ENCODE measurements at regions not wholly inside any gene's neighbourhood (a gene's known extent, or its start where the extent isn't known, plus 50 kb on each side); places are given as distances from the start of the nearest gene placed in this dataset.
"Not testable (repeated sequence)": the region's sequence is repeated elsewhere in the genome, so short reads cannot be mapped to it uniquely, and the experiment has no call there.

GRCh38 chr3:20370273-20371063 is 184.5 kb upstream of the SGO1 start:
- not testable (repeated sequence) for DNase-seq

GRCh38 chr3:20361000-20361399 is 175.0 kb upstream of the SGO1 start:
- DNase-seq, result no peak

DNA sequence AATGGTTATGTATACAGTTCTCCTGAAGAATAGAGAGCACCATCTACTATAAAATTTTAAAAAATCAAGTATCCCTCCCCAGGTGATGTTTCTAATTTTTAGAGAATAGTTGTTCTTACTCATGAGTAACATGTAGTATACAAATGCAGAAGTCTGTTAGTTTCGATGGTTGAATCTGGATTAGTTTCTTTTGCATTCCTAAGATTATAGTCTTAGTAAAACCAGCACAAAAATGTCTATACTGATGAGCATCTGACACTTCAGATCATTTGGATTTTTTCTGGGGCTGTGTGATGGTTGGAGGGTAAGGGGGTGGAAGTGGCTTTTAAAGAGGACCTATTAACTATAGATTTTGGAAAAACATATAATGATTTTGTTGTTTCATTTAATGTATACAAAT is 167.3 kb upstream of the SGO1 start:
- no peak for DNase-seq

DNA sequence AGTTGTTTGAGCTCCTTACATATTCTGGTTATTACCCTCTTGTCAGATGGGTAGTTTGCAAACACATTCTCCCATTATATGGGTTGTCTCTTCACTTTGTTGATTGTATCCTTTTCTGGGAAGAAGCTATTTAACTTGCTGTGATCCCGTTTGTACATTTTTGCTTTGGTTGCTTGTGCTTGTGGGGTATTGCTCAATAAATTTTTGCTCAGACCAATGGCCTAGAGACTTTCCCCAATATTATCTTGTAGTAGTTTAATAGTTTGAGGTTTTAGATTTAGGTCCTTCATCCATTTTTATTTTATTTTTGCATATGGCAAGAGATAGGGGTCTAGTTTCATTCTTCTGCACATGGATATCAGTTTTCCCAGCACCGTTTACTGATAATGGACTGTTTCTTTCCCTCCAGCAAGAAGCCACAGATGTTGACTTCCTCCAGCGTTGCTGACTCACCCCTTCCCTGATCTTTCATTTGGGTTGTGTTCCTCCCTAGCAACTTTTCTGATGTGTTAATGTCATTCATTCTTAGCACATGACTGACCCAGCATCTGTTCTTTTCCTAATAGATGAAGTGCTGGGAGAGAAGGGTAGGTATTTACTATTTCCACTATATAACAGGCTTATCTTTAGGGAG is 166.7 kb upstream of the SGO1 start:
- no peak for DNase-seq

GRCh38 chr3:20350449-20350848 is 164.4 kb upstream of the SGO1 start:
- no peak for DNase-seq

GRCh38 chr3:20346916-20347315 is 160.9 kb upstream of the SGO1 start:
- no peak for DNase-seq

DNA sequence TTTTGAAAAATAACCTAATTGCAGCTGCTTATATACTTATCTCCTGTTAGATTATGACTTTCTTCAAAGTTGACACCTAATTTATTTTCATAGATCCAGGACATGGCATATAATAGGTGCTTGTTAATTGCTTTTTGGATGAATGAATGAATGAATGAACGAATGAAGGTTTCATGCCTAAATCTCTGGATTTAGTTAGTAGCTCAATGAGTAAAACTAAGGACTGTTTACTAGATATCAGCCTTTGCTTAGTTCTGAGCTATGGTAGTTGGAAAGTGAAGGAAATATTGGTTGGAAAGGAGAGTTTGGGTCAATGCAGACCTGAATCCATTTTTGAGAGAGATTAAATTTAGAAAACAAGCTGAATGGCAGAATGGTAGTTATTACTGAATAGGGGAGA is 160.4 kb upstream of the SGO1 start:
- no peak for DNase-seq

- DNase-seq, result no peak
These were observed 158.5 kb upstream of the SGO1 start for GRCh38 chr3:20344400-20344959.

- no peak for DNase-seq
These were observed 157.8 kb upstream of the SGO1 start for GRCh38 chr3:20343790-20344189.

DNA sequence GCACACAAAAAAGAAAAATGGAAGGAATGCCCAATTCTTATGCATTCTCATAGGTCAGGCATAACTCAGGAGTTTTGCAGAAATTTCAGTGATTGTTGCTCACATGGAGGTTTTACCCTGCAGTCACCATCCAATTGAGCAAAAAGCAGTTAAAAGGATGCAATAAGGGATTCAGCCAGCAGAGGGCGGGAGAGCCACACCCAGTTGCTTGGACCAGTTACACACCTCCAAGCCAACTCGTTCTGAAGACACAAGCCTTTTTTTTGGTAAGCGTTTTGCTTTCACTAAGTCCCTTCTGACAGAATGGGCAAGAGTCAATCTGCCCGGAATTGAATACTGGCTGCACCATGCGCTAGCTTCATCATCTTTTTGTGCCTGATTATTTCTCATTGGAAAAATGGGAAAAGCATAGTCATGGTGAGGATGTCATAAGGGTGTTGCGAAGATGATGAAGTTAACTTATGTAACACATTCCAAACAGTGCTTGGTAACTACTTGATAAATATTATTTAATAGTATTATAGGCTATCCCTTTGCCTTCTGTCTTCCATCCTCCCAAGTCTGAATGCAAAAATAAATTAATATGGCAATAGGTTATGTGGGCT is 154.4 kb upstream of the SGO1 start:
- peak; percentile 88 for DNase-seq

GRCh38 chr3:20336572-20336971 is 150.6 kb upstream of the SGO1 start:
- no peak for DNase-seq

DNA sequence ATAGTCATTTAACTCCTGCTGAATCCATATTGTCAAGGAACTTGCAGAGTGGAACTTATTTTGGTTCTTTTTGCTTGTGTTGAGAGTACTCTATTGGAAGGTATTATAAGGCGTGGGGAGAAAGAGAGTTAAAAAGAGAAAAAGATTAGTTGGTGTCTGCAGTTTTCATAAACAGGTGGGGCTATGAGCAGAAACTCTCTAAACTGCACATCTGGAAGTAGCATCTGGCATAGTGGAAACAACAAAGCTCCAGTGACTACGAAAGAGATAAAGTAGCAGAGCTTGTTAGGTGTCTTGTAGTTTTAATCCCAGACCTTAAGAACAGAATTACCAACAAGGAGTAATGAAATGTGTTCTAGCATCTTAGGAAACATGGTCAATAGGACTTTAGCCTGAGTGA is 148.8 kb upstream of the SGO1 start:
- DNase-seq, result no peak

DNA sequence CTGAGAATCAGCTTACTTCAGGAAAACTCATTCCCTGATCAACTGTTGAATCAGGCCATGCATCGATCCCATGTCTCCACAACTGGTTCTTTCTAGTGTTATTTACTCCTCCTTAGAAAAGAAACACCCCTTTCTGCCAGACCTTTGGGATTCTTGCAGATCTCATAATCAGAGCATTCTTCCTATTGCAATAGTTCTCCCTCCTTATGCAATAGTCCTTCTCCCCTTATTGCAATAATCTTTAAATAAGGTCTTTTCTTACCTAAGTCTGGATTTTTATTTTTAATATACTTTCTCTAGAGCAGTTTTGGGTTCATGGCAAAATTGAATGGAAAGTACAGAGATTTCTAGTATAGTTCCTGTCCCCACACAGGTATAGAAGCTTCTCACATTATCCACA is 141.9 kb upstream of the SGO1 start:
- no peak for DNase-seq

- DNase-seq, result no peak
These were observed 140.5 kb upstream of the SGO1 start for GRCh38 chr3:20326541-20326940.

DNA sequence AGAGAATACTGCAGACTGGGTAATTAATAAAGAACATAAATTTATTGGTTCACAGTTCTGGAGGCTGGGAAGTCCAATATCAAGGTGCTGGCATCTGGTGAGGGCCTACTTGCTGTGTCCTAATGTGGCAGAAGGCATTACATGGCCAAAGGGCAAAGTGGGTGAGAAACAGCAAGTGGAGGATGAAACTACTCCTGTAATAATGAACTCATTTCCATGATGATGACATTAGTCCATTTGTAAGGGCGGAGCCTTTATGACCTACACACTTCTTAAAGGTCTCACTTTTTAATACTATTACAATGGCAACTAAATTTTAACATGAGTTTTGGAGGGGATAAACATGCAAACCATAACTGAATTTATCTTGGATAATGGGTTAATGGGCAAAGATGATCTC is 139.6 kb upstream of the SGO1 start:
- no peak for DNase-seq

GRCh38 chr3:20324664-20325478 is 138.9 kb upstream of the SGO1 start:
- DNase-seq, result no peak

DNA sequence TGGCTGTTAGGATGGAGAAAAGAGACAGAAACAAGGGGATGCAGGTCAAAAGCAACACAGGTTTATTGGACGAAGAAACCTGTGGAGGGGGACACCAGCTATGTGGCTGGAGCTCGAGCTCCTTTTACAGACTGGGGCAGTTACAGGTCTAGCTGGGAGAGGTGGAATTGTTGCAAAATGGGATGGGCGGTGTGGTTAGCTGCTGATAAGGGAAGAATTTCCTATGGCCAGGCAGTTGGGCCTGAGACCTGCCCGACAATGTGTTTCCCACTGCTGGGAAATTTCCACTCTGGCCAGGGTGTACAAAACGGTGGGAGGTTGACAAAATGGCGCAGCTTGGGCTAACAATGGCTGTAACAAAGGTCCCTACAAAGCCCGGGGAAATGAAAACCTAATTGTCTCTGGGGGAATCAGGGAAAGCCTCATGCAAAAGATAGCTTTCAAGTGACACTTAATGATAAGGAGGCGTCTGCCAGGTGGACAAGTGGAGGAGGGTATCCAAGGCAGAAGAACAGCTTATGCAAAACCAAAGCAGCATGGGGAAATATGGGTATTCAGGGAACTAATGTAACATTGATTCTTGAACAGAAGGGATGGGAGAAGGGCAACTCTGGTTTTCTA is 137.4 kb upstream of the SGO1 start:
- no peak for DNase-seq

GRCh38 chr3:20322085-20322484 is 136.1 kb upstream of the SGO1 start:
- no peak for DNase-seq

DNA sequence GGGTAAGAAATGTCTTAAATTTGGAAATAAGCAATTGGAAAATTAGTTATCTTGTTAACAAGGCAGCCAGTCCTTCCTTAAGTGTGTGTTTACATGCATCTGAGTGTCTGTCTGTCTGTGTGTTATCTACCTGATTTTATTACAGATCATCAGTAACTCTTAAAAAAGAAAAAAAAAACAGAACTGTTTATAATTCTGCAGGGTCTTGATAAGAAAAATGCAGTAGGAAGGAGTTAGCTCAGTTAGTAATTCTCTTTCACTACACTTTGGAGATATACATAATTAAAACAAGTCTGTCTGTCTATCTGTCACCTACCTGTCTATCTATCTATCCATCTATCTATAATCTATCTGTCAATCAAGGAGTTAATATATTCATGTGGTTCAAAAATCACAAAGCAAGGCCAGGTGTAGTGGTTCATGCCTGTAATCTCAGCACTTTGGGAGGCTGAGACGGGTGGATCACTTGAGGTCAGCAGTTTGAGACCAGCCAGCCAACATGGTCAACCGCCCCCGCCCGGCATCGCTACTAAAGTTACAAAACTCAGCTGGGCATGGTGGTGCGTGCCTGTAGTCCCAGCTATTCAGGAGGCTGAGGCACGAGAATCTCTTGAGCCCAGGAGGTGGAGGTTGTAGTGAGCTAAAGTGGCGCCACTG is 135.5 kb upstream of the SGO1 start:
- DNase-seq, result no peak

DNA sequence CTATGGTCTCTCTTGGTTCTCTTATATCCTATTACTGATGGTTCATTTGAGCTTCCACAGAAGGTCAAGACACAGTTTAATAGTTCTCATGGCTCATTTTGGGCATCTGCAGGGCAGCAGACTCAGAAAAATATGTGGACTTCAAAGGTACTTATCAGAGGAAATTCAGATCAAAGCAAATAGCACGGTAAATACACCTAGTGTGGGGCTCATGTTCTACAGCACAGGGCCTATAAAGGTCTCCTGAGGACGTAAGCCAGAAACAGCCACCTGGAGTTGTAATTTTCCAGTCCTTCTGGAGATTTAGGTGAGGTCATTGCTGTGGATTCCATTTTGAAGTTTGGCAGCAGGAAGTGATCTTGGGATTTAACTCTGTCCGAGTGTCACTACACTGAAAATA is 134.5 kb upstream of the SGO1 start:
- no peak for DNase-seq

DNA sequence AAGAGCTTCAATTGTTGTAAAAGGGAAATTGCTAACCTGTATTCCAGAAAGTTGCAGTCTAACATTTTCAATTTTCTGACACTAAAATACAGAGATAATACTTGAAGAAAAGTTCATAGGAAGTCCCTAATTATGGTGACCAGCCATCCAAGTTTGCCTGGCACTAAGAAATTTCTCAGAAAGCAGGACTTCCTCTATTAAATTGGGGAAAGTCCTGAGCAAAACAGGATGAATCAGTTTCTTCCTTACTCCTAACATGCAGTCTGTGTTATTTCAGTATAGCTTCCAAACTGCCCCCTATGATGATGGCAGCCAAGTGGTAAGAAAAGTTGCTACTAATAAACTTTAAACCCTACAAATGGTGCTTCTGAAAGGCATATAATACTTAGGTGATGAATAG is 133.5 kb upstream of the SGO1 start:
- no peak for DNase-seq

DNA sequence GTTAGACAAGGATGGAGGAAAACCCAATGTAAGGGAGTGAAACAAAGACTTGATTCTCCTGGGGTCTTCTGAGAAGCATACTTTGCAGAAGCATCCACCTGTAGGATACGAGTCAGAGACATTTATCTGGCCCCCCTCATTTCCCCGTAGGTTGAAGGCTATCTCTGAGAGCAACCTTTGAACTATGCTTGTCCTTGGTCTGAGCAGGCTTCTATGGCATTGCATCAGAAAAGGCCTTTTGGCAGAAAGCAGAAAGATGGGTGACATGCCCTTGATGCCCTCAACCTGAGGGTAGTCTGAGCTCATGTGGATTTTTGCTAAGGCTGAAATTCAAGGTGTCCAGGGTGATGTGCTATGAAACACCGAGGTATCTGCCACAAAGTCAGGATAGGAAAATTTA is 131.6 kb upstream of the SGO1 start:
- no peak for DNase-seq
